ENCODE measurements at regions not wholly inside any gene's neighbourhood (a gene's known extent, or its start where the extent isn't known, plus 50 kb on each side); places are given as distances from the start of the nearest gene placed in this dataset.

GRCh38 chr10:91153508-91153907, 67.0 kb upstream of the PCGF5 start:
- no peak for TF ChIP-seq EZH2 (optimal IDR thresholded peaks at IDR 0.05; ENCODE audit: low read depth, low read length)
- TF ChIP-seq CTCF (IDR thresholded peaks at IDR 0.05; ENCODE audit: low read length) = no peak
- TF ChIP-seq EZH2phosphoT487 (IDR thresholded peaks at IDR 0.05; ENCODE audit: low read length) = no peak
